HEK293T (cell line): ENCODE measurements at regions not wholly inside any gene's neighbourhood (a gene's known extent, or its start where the extent isn't known, plus 50 kb on each side); places are given as distances from the start of the nearest gene placed in this dataset.

Experiments
- LEF1 ChIP-seq: fragments of 450-650 bp; IDR thresholded peaks from 2 replicates; pipeline ENCODE4 v1.6.1; 2017; ENCODE audit warnings: mild to moderate bottlenecking, borderline replicate concordance
- SP1 ChIP-seq: fragments of 450-650 bp; IDR thresholded peaks from 2 replicates; pipeline ENCODE4 v1.6.1; 2017

GRCh38 chr4:128513664-128514484 is 226.3 kb upstream of the PGRMC2 start:
- TF ChIP-seq LEF1 (no peak), SP1 (no peak)
